ENCODE measurements at regions not wholly inside any gene's neighbourhood (a gene's known extent, or its start where the extent isn't known, plus 50 kb on each side); places are given as distances from the start of the nearest gene placed in this dataset.

GRCh38 chr12:108043286-108043685 is 85.8 kb upstream of the WSCD2 start:
- DNase-seq: no peak

- no peak for DNase-seq
Observed at GRCh38 chr12:108043750-108044533, 85.1 kb upstream of the WSCD2 start.

GRCh38 chr12:108046135-108046534 is 83.0 kb upstream of the WSCD2 start:
- DNase-seq: no peak

- DNase-seq: no peak
Observed at GRCh38 chr12:108046650-108047049, 82.4 kb upstream of the WSCD2 start.

- no peak for DNase-seq
Observed at GRCh38 chr12:108047071-108047550, 82.0 kb upstream of the WSCD2 start.

DNA sequence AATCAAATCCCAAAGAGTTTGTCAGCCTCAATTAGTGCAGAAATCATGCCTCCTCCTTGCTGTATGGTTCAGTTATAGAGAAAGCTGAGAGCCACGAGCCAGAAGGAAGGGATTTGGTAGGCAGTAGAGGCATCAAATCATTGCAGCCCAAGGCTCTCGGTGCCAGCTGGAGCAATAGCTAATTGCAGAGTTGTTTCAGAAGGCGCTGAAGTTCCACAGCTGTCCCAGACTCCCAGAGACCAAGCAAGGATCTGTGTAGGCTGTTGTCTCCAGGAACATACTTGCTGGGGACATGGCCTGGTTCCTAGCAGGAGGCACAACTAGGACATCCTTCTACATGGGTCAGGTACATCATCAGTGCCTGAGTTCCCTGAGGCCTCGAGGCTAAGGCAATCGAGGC is 80.4 kb upstream of the WSCD2 start:
- DNase-seq: no peak

- no peak for DNase-seq
Observed at GRCh38 chr12:108050696-108051095, 78.4 kb upstream of the WSCD2 start.

DNA sequence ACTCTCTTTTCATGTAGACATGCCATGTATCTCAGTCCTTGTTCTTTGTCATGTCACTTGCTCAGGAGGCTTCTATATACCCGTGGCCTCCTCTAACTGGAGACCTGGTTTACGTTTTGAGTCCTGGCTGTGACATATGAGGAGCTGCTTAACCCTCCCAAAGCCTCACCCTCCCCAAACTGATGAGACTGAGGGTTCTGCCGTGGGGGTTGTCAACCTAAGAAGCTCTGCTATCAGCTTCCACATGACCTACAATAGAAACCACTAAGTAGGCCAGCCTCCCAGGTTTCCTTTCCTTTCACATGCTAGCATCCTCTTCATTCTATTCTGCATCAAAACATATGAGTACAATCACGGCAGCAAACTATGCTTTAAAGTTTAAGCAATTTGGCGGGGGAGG is 76.8 kb upstream of the WSCD2 start:
- DNase-seq: no peak

DNA sequence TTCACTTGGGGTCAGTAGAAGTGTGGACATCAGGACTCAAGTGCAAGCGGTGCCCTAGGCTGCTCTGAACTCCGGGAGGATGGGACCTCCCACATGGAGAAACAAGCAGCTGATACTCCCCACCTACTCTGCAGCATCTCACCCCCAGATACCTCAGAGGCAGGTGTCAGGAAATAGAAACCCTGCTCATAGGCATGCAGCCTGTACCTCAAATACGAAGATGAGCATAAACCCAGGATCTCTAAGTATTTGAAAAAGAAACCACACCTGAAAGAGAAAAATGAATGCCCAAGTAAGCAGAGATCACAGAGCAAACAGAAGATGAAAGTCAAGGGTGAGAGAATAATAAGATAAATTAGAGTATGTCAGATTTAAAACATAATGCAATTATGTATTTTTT is 75.6 kb upstream of the WSCD2 start:
- no peak for DNase-seq

- no peak for DNase-seq
Observed at GRCh38 chr12:108054496-108054895, 74.6 kb upstream of the WSCD2 start.

DNA sequence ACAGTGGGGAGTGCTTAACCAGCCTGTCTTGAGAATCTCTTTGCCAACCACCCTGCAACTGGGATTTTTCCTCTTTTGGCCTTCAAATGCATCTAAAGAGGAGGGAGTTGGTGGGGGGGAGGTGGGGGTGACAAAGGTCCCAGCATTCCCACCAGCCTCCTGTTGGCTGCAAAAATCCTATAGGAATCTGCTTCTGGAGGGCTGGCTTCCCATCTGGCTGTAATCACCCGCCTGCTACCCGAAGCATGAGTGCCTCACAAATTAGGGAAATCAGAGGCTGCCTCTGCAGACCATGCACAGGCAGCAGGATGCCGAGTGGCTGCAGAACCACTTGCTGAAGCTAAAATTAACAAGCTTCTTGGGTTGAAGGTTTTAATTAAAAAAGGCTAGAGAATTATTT is 73.9 kb upstream of the WSCD2 start:
- DNase-seq: no peak

DNA sequence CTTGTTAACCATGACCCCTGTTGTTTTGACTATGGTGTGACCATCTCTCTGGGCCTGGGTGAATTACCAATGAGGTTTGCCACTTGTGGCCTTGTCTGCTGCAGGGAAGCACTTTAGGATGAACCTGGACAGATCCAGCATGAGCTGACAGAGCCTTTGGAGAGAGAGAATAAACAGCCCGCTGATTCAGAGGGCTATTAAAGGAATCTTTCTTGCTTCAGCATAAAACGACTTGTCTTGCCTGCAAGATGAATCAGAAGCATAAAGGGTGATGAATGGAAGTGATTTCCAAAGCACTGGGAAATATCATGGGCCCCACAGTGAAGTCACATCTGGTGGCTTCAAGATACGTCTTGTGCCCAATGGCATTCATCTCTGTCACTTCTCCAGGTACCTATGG is 69.0 kb upstream of the WSCD2 start:
- no peak for DNase-seq

- DNase-seq: no peak
Observed at GRCh38 chr12:108060903-108061302, 68.2 kb upstream of the WSCD2 start.

GRCh38 chr12:108063192-108063591 is 65.9 kb upstream of the WSCD2 start:
- no peak for DNase-seq

- no peak for DNase-seq
Observed at GRCh38 chr12:108065069-108065468, 64.0 kb upstream of the WSCD2 start.

GRCh38 chr12:108066583-108067577 is 62.2 kb upstream of the WSCD2 start:
- DNase-seq: no peak

DNA sequence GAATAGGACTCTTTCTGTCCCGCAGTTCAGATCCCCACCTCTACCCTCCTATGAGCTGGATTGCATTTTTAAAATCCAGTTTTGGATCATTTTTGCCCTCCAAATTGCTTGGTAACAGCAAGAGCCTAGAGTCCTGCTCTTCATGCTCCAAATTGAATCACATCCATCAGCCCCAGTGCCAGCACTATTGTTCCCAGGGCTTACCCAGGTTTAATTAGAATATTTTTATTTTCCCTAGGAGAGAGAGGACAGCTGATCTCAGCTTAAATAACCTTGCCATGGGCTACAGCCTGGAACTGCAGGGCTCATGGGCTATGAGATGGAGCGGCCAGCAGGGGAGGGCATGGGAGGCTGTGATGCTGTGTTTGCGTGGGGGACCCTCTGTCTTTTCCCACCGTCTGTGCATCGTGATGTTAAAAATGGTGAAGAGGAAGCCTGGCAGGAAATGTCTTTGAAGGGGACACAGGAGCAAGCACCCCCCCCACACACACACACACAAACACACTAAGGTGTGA is 59.4 kb upstream of the WSCD2 start:
- no peak for DNase-seq

DNA sequence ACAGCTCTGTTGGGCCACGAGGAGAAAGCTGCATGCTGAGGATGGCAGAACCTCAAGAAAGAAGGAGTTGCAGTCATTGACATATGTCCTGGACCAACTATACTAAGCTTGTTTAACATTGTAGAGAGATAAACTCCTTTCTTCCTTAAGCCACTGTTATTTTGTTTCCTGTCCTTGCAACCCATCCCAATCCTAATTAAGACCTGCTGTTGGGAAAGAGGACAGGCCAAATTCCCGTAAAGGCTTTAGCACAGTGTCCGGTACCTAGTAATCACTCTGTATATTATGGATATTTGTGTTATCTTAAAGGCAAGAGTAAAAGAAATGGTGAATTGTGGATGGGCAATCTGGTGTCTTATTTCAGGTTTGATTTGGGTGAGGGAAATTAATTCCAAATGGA is 53.5 kb upstream of the WSCD2 start:
- no peak for DNase-seq

- DNase-seq: no peak
Observed at GRCh38 chr12:108076556-108076955, 52.5 kb upstream of the WSCD2 start.

DNA sequence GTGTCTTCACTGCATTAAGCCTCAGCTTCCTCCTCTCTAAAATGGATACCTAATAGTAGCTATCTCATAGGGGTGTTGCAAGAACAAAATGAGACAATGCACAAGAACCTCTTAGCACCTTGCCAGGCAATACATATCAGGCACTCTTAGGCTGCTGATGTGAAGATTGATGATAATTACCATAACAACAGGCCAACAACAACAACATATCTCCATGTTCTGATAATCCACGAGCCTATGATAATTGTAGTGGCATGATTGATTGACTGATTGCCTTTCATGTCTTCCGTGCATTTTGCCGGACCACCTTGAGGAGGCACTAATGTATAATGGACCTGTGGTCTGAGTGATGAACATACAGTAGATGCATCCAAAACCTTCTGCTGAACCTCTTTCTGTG is 50.7 kb upstream of the WSCD2 start:
- DNase-seq: no peak

Measured in NK-92 treated with Interleukin-12 subunit alpha and Interleukin-12 subunit beta, amount 100 ng/mL, for 24 hours (cell line).